OCI-LY1 (cell line): ENCODE measurements at regions not wholly inside any gene's neighbourhood (a gene's known extent, or its start where the extent isn't known, plus 50 kb on each side); places are given as distances from the start of the nearest gene placed in this dataset.

Experiments used
- H2AFZ ChIP-seq: fragments of 200-600 bp; sonication (generic), shearing (Covaris generic); 2 replicates; pipeline ENCODE4 v1.6.0; 2014; ENCODE audit warnings: antibody characterized with exemption, mild to moderate bottlenecking, low read length
- H3F3A ChIP-seq: fragments of 200-600 bp; sonication (generic), shearing (Covaris generic); 2 replicates; pipeline ENCODE4 v1.6.0; 2014; ENCODE audit warnings: mild to moderate bottlenecking, antibody characterized with exemption, low read length, moderate library complexity; ENCODE audit not compliant: insufficient read depth
- H3K27ac ChIP-seq: fragments of 200-600 bp; sonication (generic); 2 replicates; pipeline ENCODE4 v1.5.1; 2014; ENCODE audit warnings: low read length, mixed run types, mild to moderate bottlenecking, low read depth; ENCODE audit not compliant: poor library complexity, severe bottlenecking
- H3K27me3 ChIP-seq: fragments of 200-600 bp; sonication (generic); 2 replicates; pipeline ENCODE4 v1.6.0; 2014; ENCODE audit warnings: antibody characterized with exemption, mild to moderate bottlenecking, low read length, moderate library complexity; ENCODE audit not compliant: insufficient read depth
- H3K36me3 ChIP-seq: fragments of 200-600 bp; sonication (generic); 2 replicates; pipeline ENCODE4 v1.6.1; 2014; ENCODE audit warnings: mild to moderate bottlenecking, antibody characterized with exemption, low read length, moderate library complexity, mixed read lengths; ENCODE audit not compliant: insufficient read depth
- H3K4me1 ChIP-seq: fragments of 200-600 bp; sonication (generic); 2 replicates; pipeline ENCODE4 v1.5.1; 2014; ENCODE audit warnings: mild to moderate bottlenecking, low read length, moderate library complexity; ENCODE audit not compliant: insufficient read depth, severe bottlenecking
- H3K4me2 ChIP-seq: fragments of 200-600 bp; sonication (generic), shearing (Covaris generic); 2 replicates; pipeline ENCODE4 v1.6.1; 2014; ENCODE audit warnings: low read length
- H3K4me3 ChIP-seq: fragments of 200-600 bp; sonication (generic); 2 replicates; pipeline ENCODE4 v1.5.1; 2014; ENCODE audit warnings: low read length, low read depth, mild to moderate bottlenecking, mixed read lengths; ENCODE audit not compliant: poor library complexity, severe bottlenecking
- H3K79me2 ChIP-seq: fragments of 200-600 bp; shearing (Covaris generic); 2 replicates; pipeline ENCODE4 v1.6.1; 2016; ENCODE audit warnings: mixed run types, low read length, mixed read lengths; ENCODE audit not compliant: insufficient read depth
- H3K9ac ChIP-seq: fragments of 200-600 bp; sonication (generic), shearing (Covaris generic); 2 replicates; pipeline ENCODE4 v1.6.1; 2014; ENCODE audit warnings: mild to moderate bottlenecking, low read length, mixed read lengths
- H3K9me2 ChIP-seq: fragments of 200-600 bp; sonication (generic), shearing (Covaris generic); 2 replicates; pipeline ENCODE4 v1.6.1; 2014; ENCODE audit warnings: low read depth, mild to moderate bottlenecking, low read length, mixed read lengths
- H3K9me3 ChIP-seq: fragments of 200-600 bp; shearing (Covaris generic); 2 replicates; pipeline ENCODE4 v1.6.1; 2014; ENCODE audit warnings: low read length, mixed read lengths
- H4K20me1 ChIP-seq: fragments of 200-600 bp; sonication (generic), shearing (Covaris generic); 2 replicates; pipeline ENCODE4 v1.6.0; 2016; ENCODE audit warnings: mild to moderate bottlenecking, low read length; ENCODE audit not compliant: insufficient read depth
- EZH2 ChIP-seq: fragments of 200-600 bp; sonication (generic), shearing (Covaris generic); IDR thresholded peaks from 2 replicates; pipeline ENCODE4 v1.8.0; 2017; ENCODE audit warnings: borderline replicate concordance, mixed run types, mild to moderate bottlenecking, antibody characterized with exemption, low read length, moderate library complexity, mixed read lengths
- TF ChIP-seq, protein P1 (sequence below): fragments of 200-600 bp; sonication (generic), shearing (Covaris generic); IDR thresholded peaks from 2 replicates; pipeline ENCODE4 v1.5.1; 2017; ENCODE audit warnings: mild to moderate bottlenecking, antibody characterized with exemption, low read length, moderate library complexity, mixed read lengths

- no peaks in the 10 kb centered on the region for H3K27me3 ChIP-seq
- no peaks in the 10 kb centered on the region for H4K20me1 ChIP-seq
- H2AFZ ChIP-seq: no peak overlapping the region
- TF ChIP-seq, protein P1, sequence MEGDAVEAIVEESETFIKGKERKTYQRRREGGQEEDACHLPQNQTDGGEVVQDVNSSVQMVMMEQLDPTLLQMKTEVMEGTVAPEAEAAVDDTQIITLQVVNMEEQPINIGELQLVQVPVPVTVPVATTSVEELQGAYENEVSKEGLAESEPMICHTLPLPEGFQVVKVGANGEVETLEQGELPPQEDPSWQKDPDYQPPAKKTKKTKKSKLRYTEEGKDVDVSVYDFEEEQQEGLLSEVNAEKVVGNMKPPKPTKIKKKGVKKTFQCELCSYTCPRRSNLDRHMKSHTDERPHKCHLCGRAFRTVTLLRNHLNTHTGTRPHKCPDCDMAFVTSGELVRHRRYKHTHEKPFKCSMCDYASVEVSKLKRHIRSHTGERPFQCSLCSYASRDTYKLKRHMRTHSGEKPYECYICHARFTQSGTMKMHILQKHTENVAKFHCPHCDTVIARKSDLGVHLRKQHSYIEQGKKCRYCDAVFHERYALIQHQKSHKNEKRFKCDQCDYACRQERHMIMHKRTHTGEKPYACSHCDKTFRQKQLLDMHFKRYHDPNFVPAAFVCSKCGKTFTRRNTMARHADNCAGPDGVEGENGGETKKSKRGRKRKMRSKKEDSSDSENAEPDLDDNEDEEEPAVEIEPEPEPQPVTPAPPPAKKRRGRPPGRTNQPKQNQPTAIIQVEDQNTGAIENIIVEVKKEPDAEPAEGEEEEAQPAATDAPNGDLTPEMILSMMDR: no peak
- TF ChIP-seq EZH2: no peak
- H3K9me2 ChIP-seq: no peaks in the 10 kb centered on the region
- no peaks in the 10 kb centered on the region for H3K36me3 ChIP-seq
- H3K27ac ChIP-seq: no peak overlapping the region
- no peak overlapping the region for H3K9ac ChIP-seq
- no peaks in the 10 kb centered on the region for H3F3A ChIP-seq
- H3K79me2 ChIP-seq: no peaks in the 10 kb centered on the region
- H3K9me3 ChIP-seq: no peaks in the 10 kb centered on the region
- H3K4me1 ChIP-seq: peaks cover 21% of the 10 kb centered on the region
- no peak overlapping the region for H3K4me3 ChIP-seq
- H3K4me2 ChIP-seq: no peak overlapping the region
Observed at GRCh38 chr4:153119626-153120025, 84.6 kb upstream of the TRIM2 start.

GRCh38 chr4:153120235-153120634, 84.0 kb upstream of the TRIM2 start:
- Histone ChIP-seq H3K9me2 (no peaks in the 10 kb centered on the region), H3K4me2 (no peak overlapping the region), H3K9me3 (no peaks in the 10 kb centered on the region), H3K27me3 (no peaks in the 10 kb centered on the region), H3K36me3 (no peaks in the 10 kb centered on the region), H3K4me1 (peaks cover 16% of the 10 kb centered on the region), H3K27ac (no peak overlapping the region), H3K4me3 (no peak overlapping the region), H3F3A (no peaks in the 10 kb centered on the region), H3K79me2 (no peaks in the 10 kb centered on the region), H3K9ac (no peak overlapping the region), H4K20me1 (no peaks in the 10 kb centered on the region), H2AFZ (no peak overlapping the region)
- TF ChIP-seq EZH2: no peak
- TF ChIP-seq, protein P1: no peak

GRCh38 chr4:153122855-153123254, 81.4 kb upstream of the TRIM2 start:
- H4K20me1 ChIP-seq: no peaks in the 10 kb centered on the region
- no peak overlapping the region for H2AFZ ChIP-seq
- no peak overlapping the region for H3K4me3 ChIP-seq
- TF ChIP-seq EZH2: no peak
- TF ChIP-seq, protein P1: no peak
- peaks cover 4% of the 10 kb centered on the region for H3K4me1 ChIP-seq
- H3K4me2 ChIP-seq: no peak overlapping the region
- no peaks in the 10 kb centered on the region for H3K27me3 ChIP-seq
- H3K9me3 ChIP-seq: no peaks in the 10 kb centered on the region
- no peak overlapping the region for H3K9ac ChIP-seq
- H3K79me2 ChIP-seq: no peaks in the 10 kb centered on the region
- H3K36me3 ChIP-seq: no peaks in the 10 kb centered on the region
- H3K27ac ChIP-seq: no peak overlapping the region
- no peaks in the 10 kb centered on the region for H3F3A ChIP-seq
- H3K9me2 ChIP-seq: no peaks in the 10 kb centered on the region
